AG09319 (cell line): ENCODE measurements at regions not wholly inside any gene's neighbourhood (a gene's known extent, or its start where the extent isn't known, plus 50 kb on each side); places are given as distances from the start of the nearest gene placed in this dataset.

Source experiments
- DNase-seq: peaks from one replicate; pipeline ENCODE4 v3.0.0-alpha.2; 2010; ENCODE audit warnings: low read depth; ENCODE audit errors: extremely low read depth
- TF ChIP-seq, protein P1 (sequence below): IDR thresholded peaks from 2 replicates; pipeline ENCODE4 v1.5.1; 2011; ENCODE audit warnings: low read depth, mild to moderate bottlenecking, inconsistent platforms, low read length, moderate library complexity

DNA sequence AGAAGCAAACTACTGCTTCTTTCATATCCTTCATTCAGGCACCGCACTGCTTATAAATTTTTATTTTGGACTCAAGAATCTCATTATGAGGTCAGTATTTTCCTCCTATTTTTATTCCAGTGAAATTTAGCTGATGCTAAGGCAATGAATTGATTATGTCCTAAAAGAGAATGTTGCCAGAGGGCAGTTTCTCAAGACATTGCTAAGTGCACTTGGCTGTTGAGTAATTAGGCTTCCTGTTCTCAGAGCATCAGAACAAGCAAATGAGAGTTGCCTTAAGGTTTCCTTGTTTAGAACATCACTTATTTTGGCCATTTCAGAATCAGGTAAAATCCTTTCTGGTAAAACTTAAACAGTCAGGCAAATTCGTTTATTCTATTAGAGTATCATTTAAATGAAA, 548.6 kb upstream of the ZEB2 start:
- no peak for DNase-seq
- TF ChIP-seq, protein P1, sequence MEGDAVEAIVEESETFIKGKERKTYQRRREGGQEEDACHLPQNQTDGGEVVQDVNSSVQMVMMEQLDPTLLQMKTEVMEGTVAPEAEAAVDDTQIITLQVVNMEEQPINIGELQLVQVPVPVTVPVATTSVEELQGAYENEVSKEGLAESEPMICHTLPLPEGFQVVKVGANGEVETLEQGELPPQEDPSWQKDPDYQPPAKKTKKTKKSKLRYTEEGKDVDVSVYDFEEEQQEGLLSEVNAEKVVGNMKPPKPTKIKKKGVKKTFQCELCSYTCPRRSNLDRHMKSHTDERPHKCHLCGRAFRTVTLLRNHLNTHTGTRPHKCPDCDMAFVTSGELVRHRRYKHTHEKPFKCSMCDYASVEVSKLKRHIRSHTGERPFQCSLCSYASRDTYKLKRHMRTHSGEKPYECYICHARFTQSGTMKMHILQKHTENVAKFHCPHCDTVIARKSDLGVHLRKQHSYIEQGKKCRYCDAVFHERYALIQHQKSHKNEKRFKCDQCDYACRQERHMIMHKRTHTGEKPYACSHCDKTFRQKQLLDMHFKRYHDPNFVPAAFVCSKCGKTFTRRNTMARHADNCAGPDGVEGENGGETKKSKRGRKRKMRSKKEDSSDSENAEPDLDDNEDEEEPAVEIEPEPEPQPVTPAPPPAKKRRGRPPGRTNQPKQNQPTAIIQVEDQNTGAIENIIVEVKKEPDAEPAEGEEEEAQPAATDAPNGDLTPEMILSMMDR: no peak

DNA sequence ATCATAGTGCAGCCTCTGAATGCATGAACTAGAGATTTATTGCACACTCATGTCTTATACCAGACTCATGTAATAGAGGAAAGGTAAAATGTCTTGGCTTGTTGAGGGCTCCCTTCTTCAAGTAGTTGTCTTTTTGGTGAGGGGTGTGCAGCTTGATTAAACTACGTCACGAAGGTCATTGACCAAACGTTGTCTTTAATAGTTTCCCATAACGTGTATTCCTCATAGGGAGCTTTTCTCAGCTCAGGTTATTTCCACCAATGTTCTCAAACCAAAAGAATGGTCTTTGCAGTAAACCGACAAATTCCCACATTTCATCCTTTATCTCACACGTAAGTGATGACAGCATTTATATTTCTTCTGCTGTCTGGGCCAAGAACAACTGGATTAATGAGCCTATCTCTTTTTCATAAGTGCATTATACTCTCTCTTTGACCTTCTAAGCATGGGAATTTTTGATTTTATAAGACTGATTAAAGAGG, 547.7 kb upstream of the ZEB2 start:
- no peak for DNase-seq
- TF ChIP-seq, protein P1: no peak

DNA sequence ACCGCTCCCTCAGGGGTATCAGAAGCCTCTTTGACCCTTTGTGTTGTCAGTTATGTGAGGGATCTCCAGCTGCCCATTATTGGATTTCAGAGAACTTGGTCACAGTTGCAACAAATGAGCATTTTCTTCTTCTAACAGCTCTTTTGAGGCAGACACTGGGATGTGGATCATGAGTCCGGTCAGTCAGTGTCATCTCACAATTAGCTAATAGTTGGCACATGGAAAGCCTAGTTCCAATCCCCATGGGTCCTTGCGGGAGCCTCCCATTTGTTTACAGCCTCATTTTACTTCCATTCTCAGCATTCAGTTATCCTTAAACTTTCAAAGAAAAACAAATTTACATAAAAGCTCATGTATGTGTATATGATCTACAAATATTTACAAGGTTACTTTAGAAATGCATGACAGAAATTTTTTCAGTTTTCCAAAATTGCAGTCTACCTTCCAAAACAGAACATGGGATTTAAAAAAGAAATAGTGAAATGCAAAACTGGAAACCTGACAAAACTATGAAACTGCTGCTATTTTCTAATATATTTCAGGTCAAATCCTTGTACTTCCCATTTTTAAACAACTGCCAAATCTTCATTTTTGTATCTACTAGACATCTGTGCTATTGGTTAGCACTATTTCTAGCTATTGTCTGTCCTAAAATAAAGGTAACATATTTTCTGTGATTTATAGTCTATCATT, 547.1 kb upstream of the ZEB2 start:
- no peak for DNase-seq
- TF ChIP-seq, protein P1: no peak

DNA sequence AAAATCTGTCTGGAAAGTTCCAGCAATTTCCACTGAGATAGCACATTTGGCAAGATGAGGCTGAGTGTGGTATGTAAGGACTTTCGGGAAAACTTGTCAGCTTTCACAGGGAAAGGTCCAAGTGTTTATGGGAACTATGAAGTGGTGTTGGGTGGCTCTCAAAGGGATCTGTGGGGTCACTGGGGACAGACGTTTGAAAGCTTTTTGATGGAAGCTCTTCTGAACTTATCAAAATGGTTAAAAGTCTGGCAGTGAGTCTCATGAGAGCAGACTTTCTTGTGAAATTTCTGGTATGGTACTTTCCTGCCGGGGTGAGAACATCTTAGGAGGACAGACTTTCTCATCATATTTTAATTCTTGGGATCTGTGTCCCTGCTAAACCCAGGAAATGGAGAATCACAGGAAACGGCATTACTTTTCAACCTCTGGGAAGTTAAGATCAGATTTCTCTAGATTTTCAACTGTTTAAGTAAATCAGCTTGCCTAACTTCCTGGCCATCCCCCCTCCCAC, 546.3 kb upstream of the ZEB2 start:
- TF ChIP-seq, protein P1: no peak
- no peak for DNase-seq

DNA sequence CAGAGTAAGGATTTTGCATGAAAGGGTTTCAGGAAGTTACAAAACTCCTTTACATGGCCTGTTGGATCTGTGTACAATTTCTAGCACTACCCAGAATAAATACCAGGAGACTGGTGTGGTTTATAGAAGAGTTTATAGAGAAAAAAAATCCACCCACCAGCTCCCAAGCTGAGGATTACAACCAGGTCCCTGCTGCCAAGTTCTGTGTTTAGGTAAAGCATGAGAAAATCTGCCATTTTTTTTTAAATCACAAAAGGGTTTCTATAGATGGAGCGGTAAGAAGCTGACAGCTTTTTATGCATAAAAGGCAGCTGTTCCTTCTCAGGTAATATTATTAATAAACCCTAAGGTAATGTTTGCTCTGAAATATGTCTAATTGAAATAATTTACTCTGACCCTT, 545.4 kb upstream of the ZEB2 start:
- DNase-seq: no peak
- TF ChIP-seq, protein P1: no peak

- TF ChIP-seq, protein P1: no peak
- DNase-seq: no peak
Observed at GRCh38 chr2:145064511-145064910, 544.6 kb upstream of the ZEB2 start.

- TF ChIP-seq, protein P1: no peak
- no peak for DNase-seq
Observed at GRCh38 chr2:145060876-145061275, 541.0 kb upstream of the ZEB2 start.
